WI38 (cell line): ENCODE measurements at regions not wholly inside any gene's neighbourhood (a gene's known extent, or its start where the extent isn't known, plus 50 kb on each side); places are given as distances from the start of the nearest gene placed in this dataset.

Source experiments
- H3K4me3 ChIP-seq: 2 replicates; pipeline ENCODE4 v1.5.1; 2011; ENCODE audit warnings: low read depth, mild to moderate bottlenecking, control low read depth, low read length
- CTCF ChIP-seq: IDR thresholded peaks from 2 replicates; pipeline ENCODE4 v1.5.1; 2012; ENCODE audit warnings: low read depth, mild to moderate bottlenecking, control low read depth, low read length

- H3K4me3 ChIP-seq, result no peak overlapping the region
- no peak for TF ChIP-seq CTCF
Measured at GRCh38 chr5:7978991-7979390, 110.0 kb downstream of the MTRR start.

DNA sequence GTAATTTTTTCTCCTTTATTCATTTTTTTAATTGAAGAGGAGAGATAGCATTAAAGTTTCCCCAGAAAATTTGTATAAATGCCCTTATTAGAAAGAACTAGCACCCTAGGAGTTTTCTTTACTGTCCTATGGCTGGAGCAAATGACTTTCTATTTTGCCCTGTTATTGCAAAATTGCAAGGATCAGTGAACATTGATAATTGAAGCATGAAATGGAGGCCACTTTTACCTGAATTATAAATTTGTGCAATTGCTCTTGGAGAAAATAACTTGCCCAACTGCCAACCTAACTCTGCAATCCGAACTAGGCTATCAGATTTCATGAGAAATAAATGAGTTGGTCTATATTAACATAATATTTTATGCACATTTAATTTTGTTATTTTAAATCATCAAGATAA is 111.9 kb downstream of the MTRR start:
- TF ChIP-seq CTCF, result no peak
- no peak overlapping the region for H3K4me3 ChIP-seq

GRCh38 chr5:7983433-7983832 is 114.5 kb downstream of the MTRR start:
- no peak overlapping the region for H3K4me3 ChIP-seq
- no peak for TF ChIP-seq CTCF

- H3K4me3 ChIP-seq, result no peak overlapping the region
- no peak for TF ChIP-seq CTCF
Measured at GRCh38 chr5:7991125-7991821, 122.3 kb downstream of the MTRR start.

DNA sequence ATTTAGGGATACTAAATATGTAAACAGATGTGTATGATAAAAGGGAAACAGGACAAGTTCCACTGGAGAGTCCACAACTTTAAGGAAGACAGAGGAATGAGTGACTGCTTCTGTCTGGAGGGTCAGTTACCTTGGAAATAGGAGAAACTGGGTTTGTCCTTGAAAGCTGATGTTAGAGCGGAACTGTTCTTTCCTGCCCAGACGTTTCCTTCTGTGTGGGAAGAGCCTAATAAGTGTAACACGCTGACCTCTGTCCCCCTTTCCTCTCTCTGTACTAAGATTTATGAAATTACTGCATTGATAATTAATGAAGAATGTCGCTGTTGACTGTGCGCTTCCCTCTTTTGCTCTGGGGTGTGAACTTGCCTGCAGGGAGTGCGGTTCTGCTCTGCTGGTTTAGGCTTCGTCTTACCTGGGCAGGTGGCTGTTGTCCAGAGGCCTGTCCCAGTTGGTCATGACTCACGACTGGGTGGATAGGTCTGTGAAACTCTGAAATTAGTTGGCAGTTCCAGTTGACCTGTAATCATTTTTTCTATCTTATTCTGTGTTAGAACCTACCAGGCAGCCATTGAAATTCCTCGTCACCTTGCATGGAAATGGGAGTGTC is 126.8 kb downstream of the MTRR start:
- no peak overlapping the region for H3K4me3 ChIP-seq
- no peak for TF ChIP-seq CTCF

DNA sequence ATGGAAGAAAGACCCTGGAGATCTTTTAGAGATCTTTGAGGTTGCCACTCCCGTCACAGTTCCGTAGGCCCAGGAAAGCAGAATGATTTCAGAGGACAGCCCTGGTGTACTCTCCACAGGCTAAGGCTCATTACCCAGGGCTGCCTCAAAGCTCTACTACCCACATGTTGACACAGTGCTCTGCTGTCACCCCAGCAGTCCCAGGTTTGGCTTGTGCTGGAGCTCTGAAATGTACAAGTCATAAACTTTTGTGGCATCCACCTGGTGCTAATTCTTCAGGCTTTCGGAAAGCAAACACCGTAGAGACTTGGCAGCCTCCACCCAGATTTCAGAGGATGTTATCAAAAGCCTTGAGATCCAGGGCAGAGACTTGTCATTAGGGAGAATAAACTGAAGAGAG is 136.5 kb downstream of the MTRR start:
- H3K4me3 ChIP-seq, result no peak overlapping the region
- no peak for TF ChIP-seq CTCF

DNA sequence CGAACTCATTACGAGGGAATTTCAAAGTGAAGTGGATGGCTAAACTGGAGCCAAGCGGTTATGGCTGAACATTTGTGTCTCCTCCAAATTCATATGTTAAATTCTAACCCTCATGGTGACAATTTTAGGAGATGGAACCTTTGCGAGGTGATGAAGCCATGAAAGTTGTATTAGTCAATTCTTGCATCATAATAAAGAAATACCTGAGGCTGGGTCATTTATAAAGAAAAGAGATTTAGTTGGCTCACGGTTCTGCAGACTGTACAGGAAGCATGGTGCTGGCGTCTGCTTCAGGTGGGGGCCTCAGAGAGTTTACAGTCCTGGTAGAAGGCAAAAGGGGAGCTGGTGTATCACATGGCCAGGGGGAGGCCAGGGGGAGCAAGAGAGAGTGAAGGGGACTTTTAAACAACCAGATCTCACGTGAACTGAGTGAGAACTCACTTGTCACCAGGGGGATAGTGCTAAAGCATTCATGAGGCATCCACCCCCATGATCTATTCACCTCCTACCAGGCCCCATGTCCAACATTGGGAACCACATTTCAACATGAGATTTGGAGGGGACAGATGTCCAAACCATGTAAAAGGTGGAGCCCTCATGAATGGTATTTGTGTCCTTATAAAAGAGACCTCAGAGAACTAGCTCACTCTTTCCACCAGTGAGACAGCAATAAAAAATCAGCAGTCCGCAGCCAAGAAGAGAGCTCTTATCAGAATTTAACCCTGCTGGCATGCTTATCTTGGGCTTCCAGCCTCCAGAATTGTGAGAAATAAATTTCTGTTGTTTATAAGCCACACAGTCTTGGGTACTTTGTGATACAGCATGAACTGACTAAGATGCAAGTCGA is 143.4 kb downstream of the MTRR start:
- TF ChIP-seq CTCF, result no peak
- H3K4me3 ChIP-seq, result no peak overlapping the region
